Stimulated activated CD4-positive, alpha-beta T cell treated with anti-CD3 and anti-CD28 coated beads, TNF-alpha, amount 100 ng/mL, for 1 hour (primary cell): ENCODE measurements at regions not wholly inside any gene's neighbourhood (a gene's known extent, or its start where the extent isn't known, plus 50 kb on each side); places are given as distances from the start of the nearest gene placed in this dataset.
"Not testable (repeated sequence)": the region's sequence is repeated elsewhere in the genome, so short reads cannot be mapped to it uniquely, and the experiment has no call there.

Experiments
- DNase-seq, 3 donors: peaks; one replicate each; pipeline ENCODE4 v3.0.0-alpha.2; 2020; ENCODE audit warnings: low read depth in 3 of 3, low spot score in 1 of 3

DNA sequence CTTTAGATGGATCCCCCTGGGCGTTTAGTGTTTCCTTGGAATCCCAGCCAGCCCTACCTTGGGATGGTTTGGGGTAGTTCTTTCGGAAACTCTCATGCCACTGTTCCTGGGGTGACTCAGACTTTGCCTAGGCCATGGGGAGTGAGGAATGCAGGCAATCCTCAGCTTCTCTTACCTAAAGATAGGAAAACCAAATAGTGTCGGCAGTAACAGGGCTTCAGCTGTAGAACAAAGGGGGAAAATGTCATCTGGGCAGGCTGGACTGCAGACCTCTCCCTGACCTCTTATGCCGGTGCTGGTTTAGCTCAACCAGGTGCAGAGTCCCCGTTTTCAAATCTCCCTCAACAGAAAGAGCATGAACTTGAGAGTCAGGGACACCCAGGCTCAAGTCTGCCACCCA lies 252.1 kb downstream of the TSN start:
- no peak for DNase-seq

DNA sequence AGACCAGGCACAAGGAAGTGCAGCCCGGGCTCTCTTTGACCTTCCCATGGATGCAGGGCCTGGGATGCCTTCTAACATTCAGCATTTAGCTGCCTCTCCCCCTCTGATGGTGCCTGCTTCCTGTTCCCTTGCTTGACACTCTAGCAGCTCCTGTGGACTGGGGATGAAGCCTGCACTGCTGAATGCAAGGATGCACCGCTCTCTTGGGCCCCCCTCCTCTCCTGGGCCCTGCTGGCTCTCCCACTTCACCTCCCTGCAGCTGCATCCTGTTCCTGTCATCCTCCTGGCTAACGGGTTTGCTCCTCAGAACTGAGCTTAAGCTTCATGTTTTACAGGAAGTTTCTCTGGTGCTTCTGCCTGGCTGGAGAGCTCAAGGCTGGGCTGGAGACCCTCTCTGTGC lies 254.1 kb downstream of the TSN start:
- DNase-seq: no peak

DNA sequence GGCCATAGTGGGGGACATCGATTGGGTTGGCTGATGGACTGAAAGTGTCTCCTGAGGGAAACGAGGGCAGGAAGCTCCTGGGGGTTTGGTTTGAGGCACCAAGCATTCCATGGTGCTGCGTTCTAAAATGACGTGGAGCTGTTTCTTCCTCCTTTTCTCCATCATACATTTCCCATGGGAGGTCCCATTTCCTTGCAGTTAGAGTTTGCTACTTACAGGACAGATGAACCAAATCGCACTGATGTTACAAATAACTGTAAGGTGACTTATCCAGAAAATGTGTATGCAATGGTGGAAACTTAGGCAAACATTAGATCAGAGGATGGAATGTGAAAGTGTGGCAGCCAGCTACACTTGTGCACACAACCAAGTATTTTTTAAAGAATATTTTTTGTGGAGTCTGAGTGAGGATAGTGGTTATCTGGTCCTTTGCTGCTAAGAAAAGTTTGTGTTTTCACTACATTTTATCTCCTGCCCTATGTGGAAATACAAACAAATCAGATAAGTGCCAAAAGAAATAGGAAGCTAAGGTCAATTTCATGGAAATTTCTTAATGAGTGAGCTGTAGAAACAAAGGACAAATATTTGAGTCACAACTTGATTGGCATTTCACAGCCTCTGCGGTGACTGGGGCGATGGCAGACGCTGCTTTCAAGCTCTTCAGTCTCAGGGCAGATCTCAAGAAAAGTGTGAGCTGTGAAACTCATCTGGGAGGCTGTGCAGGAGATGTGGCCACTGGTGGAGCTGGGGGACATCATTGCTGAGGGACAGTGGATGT lies 256.2 kb downstream of the TSN start:
- no peak for DNase-seq

DNA sequence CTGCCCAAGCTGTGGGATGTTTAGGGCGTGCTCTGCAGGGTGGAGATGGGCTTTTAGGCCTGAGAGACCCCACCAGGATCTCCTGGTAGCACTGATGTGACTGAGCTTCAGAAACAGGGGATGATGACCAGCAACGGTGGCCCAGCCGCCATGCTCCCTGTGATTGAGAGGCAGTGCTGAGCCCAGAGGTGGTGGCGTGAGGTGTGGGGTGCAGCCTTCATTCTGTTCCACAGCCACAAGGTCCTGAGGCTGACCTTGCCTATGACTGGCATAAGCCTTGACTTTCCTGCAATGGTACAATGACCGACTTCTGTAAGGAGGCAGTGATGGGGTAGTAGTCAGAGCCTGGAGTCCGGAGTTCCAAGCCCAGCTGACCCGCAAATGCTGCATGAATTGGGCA lies 263.3 kb downstream of the TSN start:
- no peak for DNase-seq

DNA sequence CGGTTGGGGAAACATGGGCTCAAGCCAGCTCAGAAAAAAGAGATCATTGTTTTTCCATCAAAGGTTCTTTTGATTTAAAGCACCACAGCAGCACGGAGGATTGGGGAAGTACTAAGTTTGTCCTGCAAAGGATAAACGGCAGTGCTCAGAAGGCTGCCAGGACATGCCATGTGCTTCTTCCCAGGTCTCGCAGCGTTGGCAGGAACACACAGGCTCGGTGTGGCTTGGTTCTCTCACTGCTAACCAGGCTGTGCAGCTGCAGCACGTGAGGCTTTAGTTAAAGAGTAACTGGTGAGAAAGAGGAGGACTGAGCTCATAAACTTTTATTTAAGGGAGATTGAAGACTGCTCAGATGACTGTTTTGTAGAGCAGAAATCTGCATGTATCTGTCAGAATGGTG lies 264.3 kb downstream of the TSN start:
- no peak for DNase-seq

DNA sequence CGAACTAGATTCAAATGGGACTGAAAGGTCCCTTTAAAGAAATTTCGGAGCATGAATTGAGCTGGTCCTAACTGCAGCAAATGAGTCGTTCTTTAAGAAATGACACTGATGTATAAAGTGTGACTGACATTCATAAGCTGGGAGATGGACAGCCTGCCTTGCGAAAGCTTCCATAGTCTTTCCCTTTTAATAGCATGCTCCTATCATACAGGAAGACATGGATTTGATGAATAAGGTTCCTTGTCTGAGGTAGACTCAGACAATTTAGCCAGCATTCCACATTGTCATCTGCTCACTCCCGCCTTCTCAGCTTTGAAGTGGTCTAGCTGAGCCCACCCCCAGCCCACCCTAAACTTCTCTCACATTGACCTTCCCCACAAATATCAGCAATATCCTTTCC lies 264.9 kb downstream of the TSN start:
- no peak for DNase-seq

DNA sequence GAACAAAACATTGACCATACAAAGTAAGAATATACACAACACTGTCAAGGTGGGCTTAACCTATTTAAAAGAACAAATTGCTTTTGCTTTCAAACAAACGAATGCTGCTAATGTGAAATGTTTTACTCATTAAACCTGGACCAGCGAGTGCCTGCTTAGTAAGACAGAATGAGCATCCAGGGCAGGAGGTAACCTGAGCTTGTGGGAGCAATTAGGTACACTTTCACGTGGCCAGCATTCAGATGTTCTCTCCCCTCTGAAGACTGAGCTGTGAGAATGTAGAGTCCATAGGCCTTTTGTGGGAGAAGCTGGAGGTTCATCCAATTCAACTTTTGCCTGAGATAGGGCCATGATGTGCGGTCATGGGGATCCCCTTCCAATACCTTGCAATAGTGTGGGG lies 266.5 kb downstream of the TSN start:
- no peak for DNase-seq

DNA sequence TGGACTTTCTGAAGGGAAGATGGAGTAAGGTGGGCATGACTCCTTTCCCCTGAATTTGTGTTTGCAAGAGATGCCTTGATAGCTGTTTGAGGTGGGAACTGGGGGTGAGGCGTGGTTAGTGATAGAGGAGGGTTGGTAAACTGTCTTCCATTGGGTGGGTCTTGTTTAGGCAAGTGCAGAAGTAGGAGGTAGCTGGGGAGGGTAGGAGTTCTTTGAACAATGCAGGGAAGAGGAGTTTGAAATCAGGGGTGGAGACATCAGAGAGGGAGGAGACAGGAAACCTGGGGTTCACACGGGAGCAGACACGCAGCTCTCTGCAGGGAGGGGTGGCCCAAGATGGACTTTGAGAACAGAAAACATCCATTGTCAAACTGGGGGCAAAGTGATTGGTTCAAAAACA lies 267.1 kb downstream of the TSN start:
- no peak for DNase-seq

DNA sequence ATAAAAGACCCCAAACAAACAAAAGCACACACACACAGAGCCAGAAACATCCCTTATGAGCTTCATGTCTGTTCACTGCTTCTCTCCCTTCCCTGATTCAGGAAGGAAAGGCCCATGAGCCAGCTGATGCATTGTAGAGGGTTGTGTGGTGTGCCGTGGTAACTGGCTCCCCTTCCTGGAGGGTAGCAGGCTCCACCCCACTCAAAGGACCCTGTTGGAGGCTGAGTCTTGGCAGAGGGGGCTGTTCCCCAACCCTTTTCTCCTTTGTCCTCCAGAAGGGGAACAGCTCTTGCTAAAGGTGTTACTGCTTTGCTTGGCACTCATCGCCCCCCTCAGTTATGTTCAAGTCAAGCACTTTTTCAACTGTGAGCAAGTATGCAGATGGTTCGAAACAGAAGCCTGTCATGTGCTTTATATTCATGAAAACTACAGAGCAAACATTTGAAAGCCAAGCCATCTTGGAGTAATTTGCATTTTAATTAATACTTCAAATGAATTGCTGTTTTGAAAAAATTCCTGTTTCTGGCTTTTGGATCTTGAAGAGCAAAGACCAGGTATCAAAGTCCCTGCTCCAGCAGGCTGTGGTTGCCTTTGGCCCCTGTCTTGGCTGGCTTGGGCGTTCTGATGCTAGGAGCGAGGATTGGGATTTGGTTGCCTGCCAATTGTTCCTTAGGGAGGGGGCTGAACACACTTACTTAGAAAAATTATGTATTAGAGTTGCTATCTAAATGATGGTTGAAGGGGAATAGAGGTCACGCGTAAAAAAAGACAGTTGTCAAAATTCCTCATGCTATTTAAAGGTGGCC lies 267.8 kb downstream of the TSN start:
- DNase-seq: no peak

DNA sequence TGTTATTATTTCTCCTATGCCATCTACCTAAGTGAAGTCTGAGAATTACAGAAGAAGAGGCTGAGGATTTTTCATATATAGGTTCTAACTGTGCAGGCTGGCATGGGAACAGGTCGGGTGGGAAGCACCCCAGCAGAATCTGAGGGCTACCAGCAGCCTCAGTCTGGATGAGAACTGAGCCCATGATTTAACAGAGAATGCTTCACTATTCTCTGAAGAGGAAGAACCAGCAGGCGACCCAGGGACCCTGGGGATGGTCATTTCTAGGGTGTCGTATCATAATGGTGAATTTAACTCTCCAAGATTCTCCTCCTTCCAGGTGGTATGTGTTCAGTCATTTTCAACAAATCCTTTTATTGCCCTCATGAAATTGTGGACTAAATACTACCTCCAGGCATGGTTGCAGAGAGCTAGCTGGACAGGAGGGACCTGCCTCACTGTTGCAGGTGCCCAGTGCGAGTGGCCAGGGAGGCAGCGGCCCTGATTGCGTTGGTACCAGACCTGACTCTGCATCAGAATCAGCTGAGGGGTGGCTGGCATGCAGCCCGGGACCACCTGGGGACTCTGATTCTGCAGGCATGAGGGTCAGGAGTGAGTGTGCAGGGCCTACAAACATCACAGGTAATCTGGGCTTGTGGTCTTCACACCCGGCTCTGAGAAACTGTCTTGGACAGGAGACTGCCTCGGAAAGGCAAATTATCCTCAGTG lies 272.2 kb downstream of the TSN start:
- no peak for DNase-seq

DNA sequence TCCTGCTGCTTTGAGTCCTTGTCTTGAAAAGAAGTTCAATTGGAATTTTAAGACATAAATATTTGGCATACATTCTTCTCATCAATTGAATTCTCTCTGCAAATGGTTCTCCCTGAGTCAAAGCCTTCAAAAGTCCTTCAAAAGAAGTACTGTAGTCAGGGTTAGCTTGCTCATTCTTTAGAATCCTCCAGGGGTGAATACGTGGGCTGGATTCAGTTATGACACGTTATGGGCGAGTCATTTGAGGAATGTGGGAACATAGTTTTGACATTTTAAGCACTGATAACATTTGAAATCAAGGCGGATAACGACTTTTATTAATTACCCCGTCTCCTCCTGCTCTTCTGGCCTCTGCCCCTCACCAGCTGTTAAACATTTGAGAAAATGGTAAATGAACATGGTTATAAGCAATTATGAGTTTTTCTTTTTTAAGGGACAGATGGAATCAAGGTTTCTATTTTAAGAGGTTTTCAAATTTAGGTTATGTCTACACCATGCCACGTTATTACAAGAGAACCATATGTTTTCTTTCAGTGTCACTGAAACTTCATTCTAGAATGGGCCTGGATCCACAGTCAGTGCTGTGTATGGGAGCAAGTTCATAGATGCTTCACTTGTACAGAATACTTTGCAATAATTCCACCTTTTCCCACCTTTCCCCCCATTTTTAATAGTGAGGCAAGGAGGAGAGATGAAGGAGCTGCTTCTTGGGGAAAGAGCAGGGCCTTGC lies 273.1 kb downstream of the TSN start:
- DNase-seq: no peak

DNA sequence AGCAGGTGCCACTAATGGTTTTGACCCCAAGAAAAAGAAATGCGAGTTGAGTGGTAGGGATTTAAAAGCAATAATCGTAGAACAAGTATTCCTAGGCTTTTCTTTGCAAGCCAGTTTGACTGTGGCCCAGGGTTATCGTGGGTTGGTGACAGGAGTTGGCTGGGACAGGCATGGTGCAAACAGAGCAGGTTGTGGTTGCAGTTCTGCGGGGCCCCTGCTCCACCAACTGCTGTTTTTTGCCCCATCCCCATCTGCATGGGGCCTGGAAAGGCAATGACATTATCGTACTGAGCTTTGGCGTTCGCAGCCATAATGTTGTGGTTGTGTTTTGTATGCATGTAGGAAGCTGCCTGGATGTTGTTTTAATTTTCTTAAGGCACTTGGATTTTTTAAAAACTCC lies 274.0 kb downstream of the TSN start:
- no peak for DNase-seq

DNA sequence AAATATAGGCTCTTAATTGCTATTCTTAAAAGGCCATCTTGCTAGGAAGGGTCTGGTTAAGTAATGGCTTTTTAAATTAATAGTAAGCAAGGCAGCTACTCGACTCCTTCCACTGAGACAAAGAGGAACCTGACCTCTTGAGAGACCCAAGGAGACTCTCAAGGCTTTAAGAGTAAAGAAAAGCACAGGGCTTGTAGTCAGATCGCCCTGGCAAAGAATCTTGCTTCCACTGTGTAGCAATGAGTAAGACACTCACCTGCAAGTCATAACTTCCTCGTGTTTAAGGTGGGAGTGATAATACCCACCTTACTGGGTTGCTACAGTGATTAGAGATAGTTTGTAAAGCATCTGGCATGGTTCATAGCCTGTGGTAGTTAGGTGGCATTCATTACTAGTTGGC lies 274.5 kb downstream of the TSN start:
- DNase-seq: no peak

DNA sequence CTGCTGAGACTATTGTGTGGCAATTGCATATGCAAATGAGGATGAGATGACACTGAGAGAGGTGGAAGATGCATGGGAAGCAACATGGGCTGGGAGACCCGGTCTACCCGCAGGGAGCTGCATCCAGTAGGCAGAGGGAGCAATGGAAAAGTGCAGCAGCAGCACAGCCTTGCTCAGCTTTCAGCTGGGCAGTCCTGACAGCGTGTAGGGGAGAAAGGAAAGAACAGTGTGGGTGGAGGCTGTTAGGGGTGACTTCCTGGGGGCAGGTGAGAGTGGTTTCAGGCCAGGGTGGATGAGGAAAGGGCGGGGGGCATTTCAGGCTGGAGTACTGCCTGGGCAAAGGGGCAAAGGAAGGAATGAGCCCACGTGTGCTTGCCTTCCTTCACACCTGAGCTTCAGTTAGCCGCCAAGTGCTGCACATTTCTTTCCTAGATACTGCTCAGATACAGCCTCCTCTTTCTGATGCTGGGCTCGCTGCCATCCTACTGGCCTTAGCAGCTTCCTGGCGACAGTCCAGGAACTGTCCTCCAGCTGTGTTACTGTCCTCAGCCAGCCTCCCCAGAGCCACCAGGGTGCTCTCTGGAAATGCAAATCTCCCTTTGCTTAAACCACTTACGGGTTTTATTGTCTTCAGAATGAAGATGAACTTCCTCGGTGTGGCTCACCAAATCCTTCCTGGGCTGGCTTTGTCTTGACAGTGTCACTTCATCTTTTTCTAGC lies 276.3 kb downstream of the TSN start:
- DNase-seq: no peak

DNA sequence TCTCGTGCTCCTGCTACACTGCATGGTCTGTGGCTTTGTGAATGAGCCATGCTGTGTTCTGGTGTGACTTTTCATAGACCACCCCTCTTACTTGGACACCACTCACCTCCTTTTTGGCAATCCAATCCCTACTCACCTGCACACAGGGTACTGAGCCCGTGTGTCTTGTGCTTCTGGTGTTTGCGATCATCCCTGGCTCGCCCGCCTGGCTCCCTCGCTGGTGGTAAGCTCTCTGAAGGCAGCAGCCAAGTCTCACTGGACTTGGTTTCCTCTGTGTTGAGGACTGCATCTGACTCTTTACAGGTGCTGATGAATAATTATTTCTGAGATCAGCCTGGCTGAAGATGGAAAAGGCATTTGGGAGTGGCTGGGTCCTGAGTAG lies 276.8 kb downstream of the TSN start:
- DNase-seq: no peak

DNA sequence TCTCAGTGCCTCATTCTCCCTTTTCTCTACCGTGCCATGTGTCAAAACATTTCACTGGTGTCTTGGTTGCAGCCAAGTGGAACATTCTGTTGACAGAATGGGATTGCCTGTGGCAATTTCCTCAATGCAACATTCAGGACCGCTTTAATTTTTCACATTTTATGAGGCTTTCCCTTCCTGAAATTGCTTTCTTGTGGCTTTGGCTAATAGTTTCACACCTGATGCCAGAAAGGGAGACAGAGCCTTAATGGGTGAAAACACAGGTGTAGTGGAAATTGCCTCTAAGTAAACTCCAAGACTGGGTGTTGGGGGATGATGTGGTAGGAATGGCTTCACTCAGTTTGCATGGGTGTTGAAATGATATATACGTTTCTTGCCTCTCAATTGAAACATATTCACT lies 278.3 kb downstream of the TSN start:
- no peak for DNase-seq

DNA sequence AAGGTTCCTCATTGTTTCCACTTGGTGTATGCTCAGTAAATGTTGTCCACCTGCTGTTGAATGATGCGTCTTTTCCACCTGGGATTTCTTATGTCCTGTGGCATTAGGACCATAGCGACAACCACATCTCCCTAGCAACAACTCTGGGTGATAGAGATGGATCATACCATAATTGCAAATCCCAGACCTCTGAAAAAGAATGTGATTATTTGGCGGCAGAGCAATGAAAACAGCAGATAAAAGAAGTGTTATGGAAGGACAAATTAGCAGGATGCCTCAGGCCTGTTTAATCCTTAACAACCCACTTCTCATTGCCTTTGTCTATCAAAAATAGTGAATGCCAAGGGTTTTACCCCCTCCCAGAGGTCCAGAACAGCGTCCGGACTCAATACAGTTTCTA lies 278.9 kb downstream of the TSN start:
- no peak for DNase-seq

DNA sequence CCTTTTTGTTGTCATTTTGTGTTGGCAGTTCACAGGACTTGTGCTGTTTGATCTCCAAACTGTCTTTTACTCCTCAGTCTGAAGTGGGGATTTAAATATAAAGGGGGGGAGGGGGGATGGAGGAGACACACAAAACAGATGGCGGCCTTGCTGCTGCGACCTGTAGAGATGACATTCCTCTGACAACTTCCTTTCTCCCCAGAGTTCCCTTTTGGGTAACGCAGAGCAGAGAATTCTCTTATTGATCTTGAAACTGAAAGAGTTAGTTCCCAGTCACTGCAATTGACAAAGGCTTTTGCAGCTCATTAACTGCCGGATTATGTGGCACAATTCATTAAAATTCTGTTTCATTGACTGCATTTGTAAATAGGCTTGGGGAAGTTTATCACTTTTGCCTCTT lies 279.3 kb downstream of the TSN start:
- no peak for DNase-seq

DNA sequence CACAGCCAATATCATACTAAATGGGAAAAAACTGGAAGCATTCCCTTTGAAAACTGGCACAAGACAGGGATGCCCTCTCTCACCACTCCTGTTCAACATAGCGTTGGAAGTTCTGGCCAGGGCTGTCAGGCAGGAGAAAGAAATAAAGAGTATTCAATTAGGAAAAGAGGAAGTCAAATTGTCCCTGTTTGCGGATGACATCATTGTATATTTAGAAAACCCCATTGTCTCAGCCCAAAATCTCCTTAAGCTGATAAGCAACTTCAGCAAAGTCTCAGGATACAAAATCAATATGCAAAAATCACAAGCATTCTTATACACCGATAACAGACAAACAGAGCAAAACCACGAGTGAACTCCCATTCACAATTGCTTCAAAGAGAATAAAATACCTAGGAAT lies 283.4 kb downstream of the TSN start:
- not testable (repeated sequence) for DNase-seq

DNA sequence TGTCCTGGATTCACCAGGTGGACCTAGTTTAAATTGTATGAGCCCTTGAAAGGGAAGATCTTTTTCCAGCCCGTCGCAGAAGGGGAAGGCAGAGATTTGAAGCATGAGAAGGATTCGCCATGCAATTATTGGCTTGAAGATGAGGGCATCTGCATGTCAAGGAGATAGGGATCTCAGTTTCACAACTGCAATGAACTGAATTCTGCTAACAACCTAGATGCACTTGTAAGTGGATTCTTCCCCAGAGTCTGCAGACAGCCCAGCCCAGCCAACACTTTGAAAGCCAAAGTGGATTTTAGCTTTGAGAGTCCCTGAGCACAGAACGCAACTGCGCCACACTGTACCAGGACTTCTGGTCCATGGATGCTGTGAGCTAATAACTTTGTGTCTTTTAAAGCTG lies 286.0 kb downstream of the TSN start:
- no peak for DNase-seq

DNA sequence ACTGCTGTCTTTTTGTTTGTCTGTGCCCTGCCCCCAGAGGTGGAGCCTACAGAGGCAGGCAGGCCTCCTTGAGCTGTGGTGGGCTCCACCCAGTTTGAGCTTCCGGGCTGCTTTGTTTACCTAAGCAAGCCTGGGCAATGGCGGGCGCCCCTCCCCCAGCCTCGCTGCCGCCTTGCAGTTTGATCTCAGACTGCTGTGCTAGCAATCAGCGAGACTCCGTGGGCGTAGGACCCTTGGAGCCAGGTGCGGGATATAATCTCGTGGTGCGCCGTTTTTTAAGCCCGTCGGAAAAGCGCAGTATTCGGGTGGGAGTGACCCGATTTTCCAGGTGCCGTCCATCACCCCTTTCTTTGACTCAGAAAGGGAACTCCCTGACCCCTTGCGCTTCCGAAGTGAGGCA lies 296.2 kb downstream of the TSN start:
- DNase-seq: not testable (repeated sequence)
